Activated T-helper 1 cell treated with anti-CD3 and anti-CD28 coated beads, Interleukin-12 subunit alpha, Interleukin-12 subunit beta, Interleukin-2, Interleukin-4 antibody, amounts not matched to agents 30 ng/mL and 10 ng/mL and 1 ng/mL, durations not matched to agents 14 hours and 24 hours and 36 hours (primary cell): ENCODE measurements at regions not wholly inside any gene's neighbourhood (a gene's known extent, or its start where the extent isn't known, plus 50 kb on each side); places are given as distances from the start of the nearest gene placed in this dataset.

Source experiments
- DNase-seq: peaks from one replicate; pipeline ENCODE4 v3.0.0; 2021; ENCODE audit warnings: low spot score
- H3K27ac Mint-ChIP-seq: one replicate; pipeline ENCODE4 v1.8.0; 2021; ENCODE audit warnings: mild to moderate bottlenecking, mixed read lengths
- H3K27me3 Mint-ChIP-seq: one replicate; pipeline ENCODE4 v1.8.0; 2022; ENCODE audit warnings: mild to moderate bottlenecking, moderate library complexity, mixed read lengths; ENCODE audit not compliant: insufficient read depth
- H3K36me3 Mint-ChIP-seq: one replicate; pipeline ENCODE4 v1.8.0; 2021; ENCODE audit warnings: low read depth, mixed read lengths
- H3K4me1 Mint-ChIP-seq: one replicate; pipeline ENCODE4 v1.8.0; 2021; ENCODE audit warnings: low read depth, mixed read lengths
- H3K4me3 Mint-ChIP-seq: one replicate; pipeline ENCODE4 v1.8.0; 2021; ENCODE audit warnings: mild to moderate bottlenecking, moderate library complexity, mixed read lengths
- H3K9me3 Mint-ChIP-seq: one replicate; pipeline ENCODE4 v1.8.0; 2021; ENCODE audit warnings: mixed read lengths
- intact Hi-C: fragments of 100-400 bp; cut with micrococcal nuclease; formaldehyde crosslinking; loops from one replicate; pipeline ENCODE4 v1.15.1; 2024

GRCh38 chr2:21279525-21279924 lies 155.8 kb downstream of the TDRD15 start:
- no peaks in the 10 kb centered on the region for H3K9me3 Mint-ChIP-seq
- DNase-seq, result no peak
- intact Hi-C loops, result no loop called here
- H3K27ac Mint-ChIP-seq, result no peak overlapping the region
- no peaks in the 10 kb centered on the region for H3K4me1 Mint-ChIP-seq
- peaks cover 2% of the 10 kb centered on the region for H3K27me3 Mint-ChIP-seq
- no peak overlapping the region for H3K4me3 Mint-ChIP-seq
- no peaks in the 10 kb centered on the region for H3K36me3 Mint-ChIP-seq

GRCh38 chr2:21280793-21281192 lies 157.0 kb downstream of the TDRD15 start:
- Mint-ChIP-seq H3K27me3 (peaks cover 2% of the 10 kb centered on the region), H3K4me1 (no peaks in the 10 kb centered on the region), H3K4me3 (no peak overlapping the region), H3K36me3 (no peaks in the 10 kb centered on the region), H3K9me3 (no peaks in the 10 kb centered on the region), H3K27ac (no peak overlapping the region)
- intact Hi-C loops, result no loop called here
- no peak for DNase-seq

- intact Hi-C loops, result no loop called here
- Mint-ChIP-seq H3K36me3 (no peaks in the 10 kb centered on the region), H3K9me3 (no peaks in the 10 kb centered on the region), H3K4me3 (no peak overlapping the region), H3K27ac (no peak overlapping the region), H3K4me1 (no peaks in the 10 kb centered on the region), H3K27me3 (peaks cover 2% of the 10 kb centered on the region)
- no peak for DNase-seq
These were observed 157.6 kb downstream of the TDRD15 start for GRCh38 chr2:21281384-21281783.

- no peak overlapping the region for H3K27ac Mint-ChIP-seq
- no peaks in the 10 kb centered on the region for H3K9me3 Mint-ChIP-seq
- H3K27me3 Mint-ChIP-seq, result peaks cover 2% of the 10 kb centered on the region
- no peak for DNase-seq
- H3K36me3 Mint-ChIP-seq, result no peaks in the 10 kb centered on the region
- no peak overlapping the region for H3K4me3 Mint-ChIP-seq
- H3K4me1 Mint-ChIP-seq, result no peaks in the 10 kb centered on the region
- intact Hi-C loops, result no loop called here
These were observed 158.2 kb downstream of the TDRD15 start for GRCh38 chr2:21281791-21282514.

GRCh38 chr2:21282515-21282898 lies 158.7 kb downstream of the TDRD15 start:
- no peak overlapping the region for H3K27ac Mint-ChIP-seq
- no peak for DNase-seq
- intact Hi-C loops, result no loop called here
- no peaks in the 10 kb centered on the region for H3K36me3 Mint-ChIP-seq
- no peak overlapping the region for H3K4me3 Mint-ChIP-seq
- no peaks in the 10 kb centered on the region for H3K4me1 Mint-ChIP-seq
- H3K27me3 Mint-ChIP-seq, result peaks cover 2% of the 10 kb centered on the region
- H3K9me3 Mint-ChIP-seq, result no peaks in the 10 kb centered on the region

- Mint-ChIP-seq H3K4me3 (no peak overlapping the region), H3K4me1 (no peaks in the 10 kb centered on the region), H3K27ac (no peak overlapping the region), H3K27me3 (no peaks in the 10 kb centered on the region), H3K9me3 (no peaks in the 10 kb centered on the region), H3K36me3 (no peaks in the 10 kb centered on the region)
- no peak for DNase-seq
- intact Hi-C loops, result no loop called here
These were observed 164.5 kb downstream of the TDRD15 start for GRCh38 chr2:21288299-21288698.

GRCh38 chr2:21288739-21289520 lies 165.2 kb downstream of the TDRD15 start:
- Mint-ChIP-seq H3K4me1 (no peaks in the 10 kb centered on the region), H3K36me3 (no peaks in the 10 kb centered on the region), H3K27me3 (no peaks in the 10 kb centered on the region), H3K9me3 (no peaks in the 10 kb centered on the region), H3K27ac (no peak overlapping the region), H3K4me3 (no peak overlapping the region)
- DNase-seq, result no peak
- intact Hi-C loops, result no loop called here

GRCh38 chr2:21289551-21289950 lies 165.8 kb downstream of the TDRD15 start:
- H3K9me3 Mint-ChIP-seq, result no peaks in the 10 kb centered on the region
- DNase-seq, result no peak
- intact Hi-C loops, result no loop called here
- no peaks in the 10 kb centered on the region for H3K4me1 Mint-ChIP-seq
- peak overlapping the region; percentile 11 for H3K27ac Mint-ChIP-seq
- H3K27me3 Mint-ChIP-seq, result no peaks in the 10 kb centered on the region
- H3K4me3 Mint-ChIP-seq, result no peak overlapping the region
- no peaks in the 10 kb centered on the region for H3K36me3 Mint-ChIP-seq

- DNase-seq, result no peak
- Mint-ChIP-seq H3K4me3 (no peak overlapping the region), H3K9me3 (no peaks in the 10 kb centered on the region), H3K27me3 (no peaks in the 10 kb centered on the region), H3K36me3 (no peaks in the 10 kb centered on the region), H3K27ac (no peak overlapping the region), H3K4me1 (no peaks in the 10 kb centered on the region)
- intact Hi-C loops, result no loop called here
These were observed 166.2 kb downstream of the TDRD15 start for GRCh38 chr2:21289989-21290388.

GRCh38 chr2:21291426-21291825 lies 167.7 kb downstream of the TDRD15 start:
- no peak for DNase-seq
- H3K4me3 Mint-ChIP-seq, result no peak overlapping the region
- H3K27me3 Mint-ChIP-seq, result no peaks in the 10 kb centered on the region
- intact Hi-C loops, result no loop called here
- H3K27ac Mint-ChIP-seq, result no peak overlapping the region
- H3K9me3 Mint-ChIP-seq, result no peaks in the 10 kb centered on the region
- H3K4me1 Mint-ChIP-seq, result no peaks in the 10 kb centered on the region
- no peaks in the 10 kb centered on the region for H3K36me3 Mint-ChIP-seq

GRCh38 chr2:21294446-21294845 lies 170.7 kb downstream of the TDRD15 start:
- no peak overlapping the region for H3K27ac Mint-ChIP-seq
- no peak overlapping the region for H3K4me3 Mint-ChIP-seq
- intact Hi-C loops, result no loop called here
- no peaks in the 10 kb centered on the region for H3K4me1 Mint-ChIP-seq
- DNase-seq, result no peak
- H3K9me3 Mint-ChIP-seq, result no peaks in the 10 kb centered on the region
- H3K27me3 Mint-ChIP-seq, result no peaks in the 10 kb centered on the region
- H3K36me3 Mint-ChIP-seq, result no peaks in the 10 kb centered on the region

- no peak for DNase-seq
- intact Hi-C loops, result no loop called here
- Mint-ChIP-seq H3K36me3 (no peaks in the 10 kb centered on the region), H3K27me3 (no peaks in the 10 kb centered on the region), H3K4me1 (no peaks in the 10 kb centered on the region), H3K4me3 (no peak overlapping the region), H3K27ac (no peak overlapping the region), H3K9me3 (no peaks in the 10 kb centered on the region)
These were observed 175.6 kb downstream of the TDRD15 start for GRCh38 chr2:21299411-21299810.

GRCh38 chr2:21301871-21302455 lies 178.2 kb downstream of the TDRD15 start:
- no peaks in the 10 kb centered on the region for H3K36me3 Mint-ChIP-seq
- intact Hi-C loops, result no loop called here
- H3K27me3 Mint-ChIP-seq, result no peaks in the 10 kb centered on the region
- no peak overlapping the region for H3K4me3 Mint-ChIP-seq
- no peak overlapping the region for H3K27ac Mint-ChIP-seq
- H3K9me3 Mint-ChIP-seq, result no peaks in the 10 kb centered on the region
- no peak for DNase-seq
- H3K4me1 Mint-ChIP-seq, result no peaks in the 10 kb centered on the region
